Activated CD4-positive, alpha-beta T cell treated with anti-CD3 and anti-CD28 coated beads, Interleukin-2, amount 50 U/mL, for 16 hours (primary cell): ENCODE measurements at regions not wholly inside any gene's neighbourhood (a gene's known extent, or its start where the extent isn't known, plus 50 kb on each side); places are given as distances from the start of the nearest gene placed in this dataset.
"Not testable (repeated sequence)": the region's sequence is repeated elsewhere in the genome, so short reads cannot be mapped to it uniquely, and the experiment has no call there.

ENCODE experiments used
- DNase-seq: peaks from one replicate; pipeline ENCODE4 v3.0.0-alpha.2; 2020

DNA sequence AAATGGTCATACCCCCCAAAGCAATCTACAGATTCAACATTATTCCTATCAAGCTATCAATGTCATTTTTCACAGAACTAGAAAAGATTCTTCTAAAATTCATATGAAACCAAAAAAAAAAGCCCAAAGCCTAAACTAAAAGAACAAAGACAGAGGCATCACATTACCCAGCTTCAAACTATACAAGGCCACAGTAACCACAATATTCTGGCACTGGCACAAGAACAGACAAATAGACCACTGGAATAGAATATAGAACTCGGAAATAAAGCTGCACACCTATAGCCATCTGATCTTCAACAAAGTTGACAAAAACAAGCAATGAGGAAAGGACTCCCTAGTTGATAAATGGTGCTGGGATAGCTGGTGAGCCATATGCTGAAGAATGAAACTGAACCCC lies 89.2 kb upstream of the PCED1B start:
- DNase-seq = no peak

DNA sequence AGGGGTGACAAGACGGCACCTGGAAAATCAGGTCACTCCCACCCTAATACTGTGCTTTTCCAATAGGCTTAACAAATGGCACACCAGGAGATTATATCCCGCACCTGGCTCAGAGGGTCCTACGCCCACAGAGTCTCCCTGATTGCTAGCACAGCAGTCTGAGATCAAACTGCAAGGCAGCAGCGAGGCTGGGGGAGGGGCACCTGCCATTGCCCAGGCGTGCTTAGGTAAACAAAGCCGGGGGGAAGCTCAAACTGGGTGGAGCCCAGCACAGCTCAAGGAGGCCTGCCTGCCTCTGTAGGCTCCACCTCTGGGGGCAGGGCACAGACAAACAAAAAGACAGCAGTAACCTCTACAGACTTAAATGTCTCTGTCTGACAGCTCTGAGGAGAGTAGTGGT lies 87.4 kb upstream of the PCED1B start:
- DNase-seq = not testable (repeated sequence)

DNA sequence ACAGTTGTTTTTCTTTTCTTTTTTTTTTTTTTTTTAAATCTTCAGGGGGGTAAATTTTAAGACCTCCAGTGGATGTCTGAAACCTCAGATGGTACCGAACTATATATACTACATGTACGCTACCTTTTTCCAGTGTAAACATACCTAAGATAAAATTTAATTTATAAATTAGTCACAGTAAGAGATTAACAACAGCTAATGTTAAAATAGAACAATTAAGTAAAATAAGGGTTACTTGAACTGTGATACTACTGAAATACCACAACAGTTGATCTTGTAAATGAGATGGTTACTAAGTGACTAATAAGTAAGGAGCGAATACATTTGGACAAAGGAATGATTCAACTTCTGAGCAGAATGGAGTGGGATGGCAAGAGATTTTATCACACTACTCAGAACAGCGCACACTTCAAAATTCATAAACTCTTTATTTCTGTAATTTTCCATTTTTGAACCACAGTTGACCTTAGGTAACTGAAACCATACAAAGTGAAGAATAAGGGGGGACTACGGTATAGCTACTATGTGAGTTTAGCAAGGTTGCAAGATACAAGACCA lies 80.5 kb upstream of the PCED1B start:
- DNase-seq = no peak

DNA sequence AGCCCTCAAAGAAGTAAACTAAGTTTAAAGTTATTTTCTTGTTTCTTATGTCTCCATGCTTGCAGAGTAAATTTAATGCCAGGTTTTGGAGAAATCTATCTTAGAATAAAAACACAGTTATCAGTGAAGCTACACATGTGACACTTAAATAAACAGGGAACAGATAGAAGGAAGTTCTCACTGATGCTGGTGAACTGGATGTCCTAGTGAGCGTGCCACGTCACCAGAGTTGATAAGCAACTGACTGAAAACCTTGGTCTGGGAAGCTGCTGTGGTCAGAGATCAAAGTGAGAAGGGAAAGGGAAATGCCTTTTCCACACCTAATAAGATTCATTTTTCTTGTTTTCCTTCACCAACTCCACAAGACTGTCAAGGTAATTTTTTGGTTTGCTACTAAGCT lies 74.8 kb upstream of the PCED1B start:
- no peak for DNase-seq

DNA sequence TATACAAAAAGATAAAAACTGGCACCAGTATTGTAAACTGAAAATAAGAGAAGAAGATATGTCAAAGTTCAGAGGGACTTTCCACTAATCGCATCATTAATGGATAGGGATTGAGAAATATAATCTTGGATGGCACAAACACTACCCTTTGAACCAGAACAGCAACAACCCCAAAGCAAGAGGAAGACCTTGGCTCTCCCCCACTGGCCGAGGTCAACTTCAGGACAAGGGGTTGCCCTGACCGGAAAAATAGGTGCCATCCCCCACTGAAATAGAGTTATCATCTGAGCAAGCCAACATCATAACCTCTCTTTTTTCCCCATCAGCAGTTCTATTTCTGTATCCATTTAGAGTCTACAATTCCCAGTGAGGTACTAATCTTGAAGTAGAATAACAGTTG lies 72.4 kb upstream of the PCED1B start:
- no peak for DNase-seq

DNA sequence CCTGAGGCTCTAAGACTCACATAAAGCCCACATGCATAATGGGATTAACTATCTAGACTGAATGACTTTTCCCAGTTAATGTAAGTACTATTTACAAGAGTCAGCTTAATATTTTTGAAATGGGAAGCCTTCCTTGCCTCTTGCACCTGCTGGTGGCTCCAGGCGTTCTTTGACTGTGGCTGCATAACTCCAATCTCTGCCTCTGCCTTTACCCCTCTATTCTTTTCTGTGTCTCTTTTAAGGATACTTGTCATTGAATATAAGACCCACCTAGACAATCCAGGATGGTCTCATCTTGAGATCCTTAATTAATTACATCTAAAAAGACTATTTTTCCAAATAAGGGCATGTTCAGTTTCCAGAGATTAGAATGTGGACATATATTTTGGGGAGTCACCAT lies 66.9 kb upstream of the PCED1B start:
- DNase-seq = no peak

DNA sequence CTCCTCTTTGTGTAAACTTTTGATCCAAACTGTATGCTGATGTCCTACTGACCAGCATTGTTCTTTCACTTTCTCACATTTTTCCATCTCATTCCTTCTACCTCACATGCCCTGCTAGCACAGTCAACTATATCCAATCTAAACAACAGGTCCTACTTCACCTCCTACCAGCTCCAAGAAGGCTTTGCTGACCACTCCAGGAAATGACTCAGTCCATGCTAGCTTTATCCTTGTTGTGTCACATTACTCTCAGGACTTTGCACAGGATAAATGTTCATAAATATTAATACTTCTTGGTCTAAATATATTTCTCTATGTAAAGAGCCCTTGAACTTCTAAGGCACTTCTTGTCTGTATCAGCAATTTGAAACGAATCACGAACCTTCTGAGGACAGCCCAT lies 64.9 kb upstream of the PCED1B start:
- no peak for DNase-seq

DNA sequence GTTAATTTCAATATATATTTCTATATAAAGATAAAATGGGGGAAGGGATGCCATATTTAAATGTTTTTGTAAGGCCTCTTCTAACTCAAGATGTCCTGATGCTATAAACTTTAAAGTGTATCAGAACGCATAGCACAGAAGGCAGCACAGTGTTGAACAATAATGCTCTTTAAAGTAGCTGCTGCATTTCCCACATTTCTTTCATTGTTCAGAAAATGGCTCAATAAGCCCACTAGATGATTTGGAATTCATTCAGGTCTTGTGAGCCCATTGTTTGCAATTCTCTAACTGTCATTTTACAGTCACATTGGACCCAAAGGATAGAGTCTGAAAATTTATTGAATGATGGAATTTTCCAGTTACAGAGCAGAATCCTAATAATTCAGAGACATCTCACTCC lies 64.0 kb upstream of the PCED1B start:
- DNase-seq = no peak

DNA sequence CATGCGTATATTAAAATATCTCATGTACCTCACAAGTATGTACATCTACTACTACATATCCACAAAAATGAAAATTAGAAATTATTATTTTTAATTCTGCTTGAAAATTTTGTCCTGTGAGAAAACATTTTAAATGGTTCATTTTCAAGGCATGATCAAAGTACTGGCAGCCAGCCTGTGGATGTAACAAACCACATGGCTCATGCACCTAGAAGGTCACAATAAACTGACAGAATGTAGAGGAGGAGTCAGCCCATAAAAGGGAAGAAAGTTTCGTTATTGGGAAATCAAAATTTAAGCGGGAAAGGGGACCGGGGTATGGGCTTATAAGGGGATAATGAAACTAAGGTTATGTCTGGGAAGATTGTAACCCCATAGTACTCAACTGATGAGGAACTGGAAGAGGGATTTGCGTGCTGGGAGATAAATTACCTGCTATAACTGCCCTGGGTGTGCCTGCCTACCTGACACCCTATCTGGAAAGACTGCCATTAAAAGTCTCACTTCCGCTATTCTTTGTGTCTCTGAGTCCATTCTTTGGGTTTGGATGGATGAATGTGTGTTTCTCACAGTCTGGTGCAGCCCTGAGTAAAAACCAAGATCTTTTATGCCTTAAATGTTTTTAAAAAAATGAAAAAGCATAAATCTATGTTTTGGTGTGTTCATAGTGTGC lies 62.2 kb upstream of the PCED1B start:
- no peak for DNase-seq

DNA sequence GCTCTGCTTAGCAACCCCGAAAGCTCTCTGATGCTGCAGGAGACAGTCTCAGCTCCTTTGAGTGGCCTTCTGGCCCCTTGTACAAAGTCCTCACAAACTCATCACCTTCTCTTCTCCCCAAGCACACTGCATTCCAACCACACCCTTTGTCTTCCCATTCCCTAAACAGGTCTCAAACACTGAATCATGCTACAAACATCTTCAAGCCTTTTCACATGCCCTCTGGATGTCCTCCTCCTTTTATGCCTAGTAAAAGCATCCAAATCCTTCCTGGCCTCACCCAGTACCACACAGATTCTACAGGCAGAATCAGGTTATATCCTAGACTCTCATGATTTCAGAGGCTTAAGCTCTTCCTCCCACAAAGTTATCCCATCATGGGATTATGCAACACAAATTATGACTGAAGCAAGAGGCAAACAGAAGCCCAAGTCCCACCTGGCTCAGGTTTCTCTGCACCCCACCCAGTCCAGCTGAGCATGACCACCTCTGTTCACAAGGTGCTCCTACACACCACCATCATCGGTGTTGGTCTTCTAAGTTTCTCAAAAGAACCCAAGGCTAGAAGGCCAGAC lies 61.4 kb upstream of the PCED1B start:
- no peak for DNase-seq

DNA sequence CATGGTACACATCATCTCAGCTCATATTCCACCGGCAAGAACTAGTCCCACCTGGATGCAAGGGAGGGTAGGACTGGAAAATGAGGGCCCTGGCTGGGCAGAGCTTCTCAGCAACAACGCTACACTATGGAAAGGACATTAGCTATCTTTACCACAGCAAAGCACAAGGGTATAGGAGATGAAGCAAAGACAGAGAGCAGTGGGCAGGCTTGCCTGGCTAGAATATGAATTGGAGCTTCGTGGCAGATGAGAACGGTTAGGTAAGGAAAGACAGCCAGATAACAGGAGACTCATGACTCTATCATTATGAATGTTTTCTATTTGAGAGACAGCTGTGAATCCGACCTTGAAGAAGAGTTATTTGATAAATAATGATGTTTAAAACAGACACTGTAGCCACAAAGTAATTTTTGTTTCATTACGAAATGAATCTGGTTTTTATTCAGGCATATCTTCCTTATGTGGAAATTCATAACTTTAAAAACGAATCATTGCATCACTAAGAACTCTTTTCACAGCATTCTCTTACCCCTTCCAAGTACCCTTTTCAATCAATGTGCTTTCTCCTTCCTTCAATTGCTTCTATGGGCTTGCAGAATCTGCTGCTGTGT lies 59.1 kb upstream of the PCED1B start:
- no peak for DNase-seq

DNA sequence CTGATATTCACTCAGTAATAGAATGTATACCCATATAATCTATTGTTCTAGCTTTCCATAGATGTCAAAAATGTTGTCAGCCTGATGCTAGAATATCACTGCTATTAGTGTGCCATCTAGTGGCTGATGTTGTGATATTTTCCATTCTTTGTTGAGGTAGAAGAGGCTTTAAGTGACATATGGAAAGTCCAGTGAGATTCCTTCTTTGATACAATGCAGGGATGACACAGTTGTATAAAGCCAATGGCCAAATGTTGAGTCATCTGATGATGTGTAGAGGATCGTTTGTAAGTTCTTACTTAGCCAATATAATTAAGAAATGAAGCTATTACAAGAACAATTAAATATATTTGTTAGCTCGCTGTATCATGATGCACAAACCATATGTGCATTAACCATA lies 58.1 kb upstream of the PCED1B start:
- DNase-seq = peak; percentile 56

DNA sequence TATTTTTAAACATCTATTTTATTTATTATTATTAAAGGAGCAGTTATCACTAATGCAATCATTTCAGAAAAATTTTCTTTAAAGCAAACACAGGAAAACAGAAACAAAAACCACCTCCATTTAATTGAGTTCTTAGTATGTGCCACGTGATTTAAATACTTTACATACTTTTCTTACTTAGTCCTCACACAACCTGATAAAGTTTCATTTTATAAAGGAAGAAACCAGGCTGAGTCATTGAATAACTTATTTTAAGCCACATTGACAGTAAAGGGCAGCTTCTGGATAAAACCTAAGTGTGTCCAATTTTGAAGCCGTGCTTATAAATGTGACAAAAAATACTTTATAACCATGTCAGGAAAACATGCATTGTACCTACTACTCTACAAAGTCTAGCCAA lies 57.1 kb upstream of the PCED1B start:
- peak; percentile 21 for DNase-seq

DNA sequence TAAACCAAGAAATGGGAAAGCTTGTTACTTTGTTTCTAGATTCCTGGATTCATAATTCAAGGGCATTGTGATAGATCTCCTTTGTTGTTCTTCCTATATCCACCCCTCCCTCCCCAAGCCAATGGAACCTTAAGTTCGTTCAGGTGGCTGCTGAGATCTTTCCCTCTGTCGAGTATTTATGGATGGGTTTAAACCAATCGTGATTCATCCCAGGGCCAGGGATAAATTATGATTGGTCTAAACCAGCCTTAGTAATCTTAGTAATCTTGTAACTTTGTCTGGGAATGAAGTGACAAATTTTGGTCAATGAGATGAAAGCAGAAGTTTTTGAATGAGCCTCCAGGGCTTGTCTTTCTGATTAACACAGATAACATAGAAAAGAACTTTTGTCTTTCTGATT lies 56.1 kb upstream of the PCED1B start:
- DNase-seq = peak; percentile 21

DNA sequence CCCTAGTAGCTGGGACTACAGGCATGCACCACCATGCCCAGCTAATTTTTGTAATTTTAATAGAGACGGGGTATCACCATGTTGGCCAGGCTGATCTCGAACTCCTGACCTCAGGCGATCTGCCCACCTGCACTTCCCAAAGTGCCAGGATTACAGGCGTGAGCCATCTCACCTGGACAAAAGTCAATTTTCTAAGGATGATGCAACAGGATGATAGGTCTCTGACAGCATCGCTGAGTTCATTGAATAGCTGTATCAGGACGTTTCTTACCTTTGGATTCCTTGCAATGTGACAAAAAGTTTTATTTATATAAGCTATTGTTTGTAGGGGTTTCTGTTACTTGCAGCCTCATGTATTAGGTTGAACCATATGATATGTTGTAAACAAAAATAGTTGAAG lies 55.5 kb upstream of the PCED1B start:
- no peak for DNase-seq

DNA sequence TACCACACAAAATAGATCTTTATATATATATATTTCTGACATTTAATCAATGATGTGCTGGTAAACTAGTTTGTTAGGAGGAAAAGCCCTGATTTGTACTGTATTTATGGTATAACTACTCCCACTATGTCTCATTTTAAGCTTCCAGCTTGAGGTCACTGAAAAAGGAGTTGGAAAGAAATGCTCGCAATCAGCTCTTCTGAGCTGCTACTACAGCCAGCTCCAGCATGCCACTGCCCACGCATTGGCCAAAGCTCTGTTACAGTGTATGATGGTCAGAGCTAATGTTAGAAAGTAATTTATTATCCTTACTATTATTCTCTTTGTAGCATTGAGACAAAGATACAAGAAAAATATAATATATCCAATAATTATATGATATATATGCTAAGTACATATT lies 55.0 kb upstream of the PCED1B start:
- no peak for DNase-seq

DNA sequence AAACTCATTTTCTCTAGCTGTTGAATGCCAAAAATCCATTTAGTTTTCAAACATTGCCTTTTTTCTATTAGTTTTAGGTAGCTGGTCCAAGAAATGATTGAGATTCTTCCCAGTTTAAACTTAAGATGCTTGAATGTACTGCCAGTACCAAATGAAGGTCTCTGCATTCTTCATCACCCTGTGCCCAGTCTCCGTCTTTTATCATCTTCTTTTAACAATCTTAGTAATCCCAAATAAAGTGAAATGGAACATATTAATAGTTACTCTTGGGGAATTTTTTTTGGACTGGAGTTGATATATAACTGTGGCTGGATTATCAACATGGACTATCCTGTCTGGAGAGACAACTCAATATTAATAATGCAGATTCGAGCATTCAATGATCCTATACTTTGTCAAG lies 54.1 kb upstream of the PCED1B start:
- no peak for DNase-seq

DNA sequence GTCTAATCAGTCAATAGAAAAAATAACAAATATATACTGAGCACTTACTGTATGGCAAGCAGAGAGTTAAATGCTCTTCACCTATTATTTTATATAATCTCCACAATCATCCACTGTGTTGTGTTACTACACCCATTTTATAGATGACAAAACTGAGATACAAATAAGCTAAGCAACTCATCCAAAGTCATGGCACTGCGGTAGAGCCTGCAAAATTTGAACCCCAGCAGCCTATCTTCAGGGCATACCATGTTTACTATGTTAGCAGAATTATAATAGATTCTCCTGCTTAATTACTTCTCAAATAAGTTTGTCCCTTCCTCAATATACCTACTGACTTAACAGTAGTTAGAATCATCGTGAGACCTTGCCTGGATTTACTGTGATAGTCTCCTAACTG lies 53.6 kb upstream of the PCED1B start:
- no peak for DNase-seq

DNA sequence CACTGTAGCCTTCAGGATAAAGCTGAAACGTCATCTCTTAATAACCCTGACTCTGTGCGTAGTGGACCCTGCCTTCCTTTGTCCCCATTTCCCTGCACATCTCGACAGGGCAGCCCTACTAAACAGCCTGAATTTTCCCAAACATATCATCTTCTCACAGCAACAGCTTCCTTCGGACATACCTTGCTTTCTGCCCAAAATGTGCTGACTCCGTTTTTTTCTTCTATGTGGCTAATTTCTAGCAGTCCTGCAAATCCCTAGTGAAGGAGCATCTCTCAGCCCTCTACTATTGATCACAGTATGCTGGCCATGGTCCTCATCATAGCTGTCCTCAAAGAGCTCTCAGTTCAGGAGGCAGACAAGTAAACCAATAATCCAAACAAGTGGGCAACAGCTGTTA lies 53.1 kb upstream of the PCED1B start:
- no peak for DNase-seq
